H1 (cell line): ENCODE measurements at regions not wholly inside any gene's neighbourhood (a gene's known extent, or its start where the extent isn't known, plus 50 kb on each side); places are given as distances from the start of the nearest gene placed in this dataset.

ENCODE experiments used
- CTCF ChIA-PET: fragments of 300-600 bp; sonication (Branson Sonifier 250); formaldehyde crosslinking; loops from one replicate; lab custom pipeline; 2021; ENCODE audit not compliant: partially characterized antibody; lab: Charles Lee
- POLR2A ChIA-PET: fragments of 300-600 bp; sonication (Branson Sonifier 250); formaldehyde crosslinking; loops from one replicate; lab custom pipeline; 2021; ENCODE audit warnings: inconsistent platforms; ENCODE audit not compliant: partially characterized antibody; lab: Charles Lee
- DNase-seq, 2 experiments: peaks; one replicate each; pipeline versions ENCODE4 v3.0.0 to v3.0.0-alpha.2; 2010 to 2022; ENCODE audit warnings: low spot score in 2 of 2, low read depth in 1 of 2, mixed read lengths in 1 of 2
- FAIRE-seq: peaks from 2 replicates; lab custom pipeline; 2011; peaks lifted over from hg19 to GRCh38; lab: Jason Lieb, UNC
- H2AFZ ChIP-seq: 2 replicates; pipeline ENCODE4 v1.8.1; 2012; ENCODE audit warnings: low read length, inconsistent platforms
- H2AK5ac ChIP-seq: 2 replicates; pipeline ENCODE4 v1.6.1; 2013; ENCODE audit warnings: low read depth, low read length
- H2BK120ac ChIP-seq: replicated peaks from 2 replicates; pipeline ENCODE3; 2013; ENCODE audit warnings: low read depth, low read length, inconsistent platforms
- H2BK12ac ChIP-seq: 2 replicates; pipeline ENCODE4 v1.6.1; 2013; ENCODE audit warnings: low read depth, low read length
- H2BK15ac ChIP-seq: 2 replicates; pipeline ENCODE4 v1.6.1; 2013; ENCODE audit warnings: low read length
- H2BK20ac ChIP-seq: 2 replicates; pipeline ENCODE4 v1.6.1; 2013; ENCODE audit warnings: low read length
- H2BK5ac ChIP-seq: 2 replicates; pipeline ENCODE4 v1.6.1; 2013; ENCODE audit warnings: low read depth, low read length
- H3K14ac ChIP-seq: 2 replicates; pipeline ENCODE4 v1.6.1; 2013; ENCODE audit warnings: inconsistent platforms; ENCODE audit not compliant: insufficient read length
- H3K18ac ChIP-seq: 2 replicates; pipeline ENCODE4 v1.6.1; 2013; ENCODE audit warnings: low read length; ENCODE audit errors: extremely low read depth
- H3K23ac ChIP-seq: 2 replicates; pipeline ENCODE4 v1.6.1; 2013; ENCODE audit warnings: inconsistent platforms; ENCODE audit not compliant: insufficient read length
- H3K23me2 ChIP-seq: 2 replicates; pipeline ENCODE4 v1.6.1; 2013; ENCODE audit warnings: low read depth, low read length
- H3K27ac ChIP-seq: 2 replicates; pipeline ENCODE4 v1.6.1; 2011; ENCODE audit warnings: low read depth, low read length, inconsistent platforms
- H3K27me3 ChIP-seq, 4 experiments: replicated peaks in 1 of 4; 1 replicate in 1 of 4; 2 replicates in 3 of 4; pipeline versions ENCODE4 v1.6.1 to v1.8.1; 2011 to 2013; ENCODE audit warnings: low read length in 3 of 4, mild to moderate bottlenecking in 3 of 4, inconsistent platforms in 2 of 4, mixed read lengths in 2 of 4, moderate library complexity in 1 of 4; ENCODE audit not compliant: control insufficient read depth in 3 of 4, insufficient read depth in 3 of 4; ENCODE audit errors: extremely low read depth in 1 of 4
- H3K36me3 ChIP-seq, 4 experiments: 2 replicates each; pipeline versions ENCODE4 v1.6.1 to v1.8.1; 2011 to 2013; ENCODE audit warnings: mild to moderate bottlenecking in 4 of 4, low read length in 3 of 4, moderate library complexity in 2 of 4, control low read depth in 1 of 4, inconsistent platforms in 1 of 4; ENCODE audit not compliant: insufficient read depth in 4 of 4, control insufficient read depth in 2 of 4
- H3K4ac ChIP-seq: replicated peaks from 2 replicates; pipeline ENCODE3; 2013; ENCODE audit warnings: low read length, low read depth, mixed read lengths, inconsistent platforms; ENCODE audit not compliant: insufficient read length
- H3K4me1 ChIP-seq, 4 experiments: replicated peaks in 1 of 4; 1 replicate in 1 of 4; 2 replicates in 3 of 4; pipeline versions ENCODE4 v1.6.1 to v1.8.1; 2011 to 2013; ENCODE audit warnings: low read length in 3 of 4, inconsistent platforms in 2 of 4, mixed read lengths in 1 of 4; ENCODE audit not compliant: insufficient read depth in 4 of 4, control insufficient read depth in 3 of 4
- H3K4me2 ChIP-seq, 2 experiments: 2 replicates each; pipeline versions ENCODE4 v1.6.1 to v1.8.1; 2011 to 2013; ENCODE audit warnings: low read depth in 2 of 2, low read length in 2 of 2, control low read depth in 1 of 2, inconsistent platforms in 1 of 2, mild to moderate bottlenecking in 1 of 2; ENCODE audit not compliant: insufficient read depth in 1 of 2
- H3K4me3 ChIP-seq, 4 experiments: fragments of 200-600, 300-600 bp in 1 of 4; sonication (generic), shearing (Covaris generic), sonication (Bioruptor Twin) in 1 of 4; 2 replicates each; pipeline versions ENCODE4 v1.5.1 to v1.8.1; 2011 to 2016; ENCODE audit warnings: low read length in 4 of 4, low read depth in 3 of 4, control low read depth in 2 of 4, inconsistent platforms in 2 of 4, mild to moderate bottlenecking in 2 of 4, mixed read lengths in 1 of 4, moderate library complexity in 1 of 4; ENCODE audit not compliant: insufficient read depth in 2 of 4; ENCODE audit errors: extremely low read depth in 1 of 4
- H3K56ac ChIP-seq: replicated peaks from 2 replicates; pipeline ENCODE3; 2013; ENCODE audit warnings: low read depth, mild to moderate bottlenecking, mixed read lengths, low read length, inconsistent platforms; ENCODE audit not compliant: insufficient read length
- H3K79me1 ChIP-seq: 2 replicates; pipeline ENCODE4 v1.6.1; 2013; ENCODE audit warnings: low read depth, low read length, control low read depth
- H3K79me2 ChIP-seq, 2 experiments: 2 replicates each; pipeline versions ENCODE4 v1.6.1 to v1.8.1; 2012 to 2013; ENCODE audit warnings: low read length in 2 of 2, mild to moderate bottlenecking in 2 of 2, inconsistent platforms in 1 of 2; ENCODE audit not compliant: insufficient read depth in 2 of 2, control insufficient read depth in 1 of 2
- H3K9ac ChIP-seq, 4 experiments: replicated peaks in 1 of 4; 1 replicate in 1 of 4; 2 replicates in 3 of 4; pipeline versions ENCODE4 v1.6.1 to v1.8.1; 2011 to 2013; ENCODE audit warnings: low read depth in 3 of 4, low read length in 3 of 4, control low read depth in 2 of 4, mild to moderate bottlenecking in 2 of 4, moderate library complexity in 2 of 4, inconsistent platforms in 1 of 4; ENCODE audit errors: extremely low read depth in 1 of 4
- H3K9me3 ChIP-seq, 2 experiments: 2 replicates each; pipeline versions ENCODE4 v1.6.1 to v1.8.1; 2012 to 2013; ENCODE audit warnings: mild to moderate bottlenecking in 2 of 2, moderate library complexity in 2 of 2, control low read depth in 1 of 2, inconsistent platforms in 1 of 2, low read depth in 1 of 2, low read length in 1 of 2, mixed read lengths in 1 of 2; ENCODE audit not compliant: insufficient read depth in 2 of 2
- H4K20me1 ChIP-seq, 2 experiments: replicated peaks in 1 of 2; 2 replicates each; pipeline versions ENCODE3 to v1.8.1; 2011 to 2013; ENCODE audit warnings: inconsistent platforms in 2 of 2, low read length in 2 of 2, mild to moderate bottlenecking in 1 of 2; ENCODE audit not compliant: insufficient read depth in 2 of 2, control insufficient read depth in 1 of 2
- H4K5ac ChIP-seq: 2 replicates; pipeline ENCODE4 v1.6.1; 2013; ENCODE audit warnings: low read length, low read depth, mixed read lengths, inconsistent platforms; ENCODE audit not compliant: insufficient read length
- H4K8ac ChIP-seq: 2 replicates; pipeline ENCODE4 v1.8.0; 2013; ENCODE audit warnings: mild to moderate bottlenecking, moderate library complexity, low read length, inconsistent platforms; ENCODE audit not compliant: insufficient read depth; ENCODE audit errors: extremely low read depth
- H4K91ac ChIP-seq: replicated peaks from 2 replicates; pipeline ENCODE3; 2013; ENCODE audit warnings: low read length, mixed read lengths, inconsistent platforms; ENCODE audit not compliant: insufficient read length
- BACH1 ChIP-seq: IDR thresholded peaks from 2 replicates; pipeline ENCODE4 v1.6.1; 2012; ENCODE audit warnings: low read length, improper control_type of control experiment
- CHD2 ChIP-seq: IDR thresholded peaks from 2 replicates; pipeline ENCODE4 v1.6.1; 2012; ENCODE audit warnings: low read length, improper control_type of control experiment
- CREB1 ChIP-seq: IDR thresholded peaks from 2 replicates; pipeline ENCODE4 v1.6.1; 2012; ENCODE audit warnings: inconsistent platforms
- EGR1 ChIP-seq: IDR thresholded peaks from 2 replicates; pipeline ENCODE4 v1.6.1; 2011; ENCODE audit warnings: low read depth, low read length, borderline replicate concordance
- FOSL1 ChIP-seq: IDR thresholded peaks from 2 replicates; pipeline ENCODE4 v1.6.1; 2011; ENCODE audit warnings: mild to moderate bottlenecking, low read depth, low read length, moderate library complexity; ENCODE audit not compliant: insufficient read depth
- KDM4A ChIP-seq: IDR thresholded peaks from one replicate; pipeline ENCODE4 v1.7.1; 2012; ENCODE audit warnings: low read depth, mild to moderate bottlenecking, moderate library complexity, low read length, inconsistent platforms; ENCODE audit not compliant: severe bottlenecking
- KDM5A ChIP-seq: fragments of 200-600 bp; IDR thresholded peaks from 2 replicates; pipeline ENCODE4 v1.7.1; 2012; ENCODE audit warnings: mild to moderate bottlenecking, low read length, inconsistent platforms, mixed read lengths
- POU5F1 ChIP-seq: IDR thresholded peaks from 2 replicates; pipeline ENCODE4 v1.6.1; 2011; ENCODE audit warnings: low read depth, mild to moderate bottlenecking, low read length, moderate library complexity
- RAD21 ChIP-seq, 2 experiments: IDR thresholded peaks in 1 of 2; conservative IDR thresholded peaks in 1 of 2; 2 replicates each; pipeline ENCODE4 v1.6.1; 2011; ENCODE audit warnings: low read depth in 2 of 2, low read length in 2 of 2, improper control_type of control experiment in 1 of 2, inconsistent platforms in 1 of 2, mild to moderate bottlenecking in 1 of 2, moderate library complexity in 1 of 2
- SIRT6 ChIP-seq: IDR thresholded peaks from one replicate; pipeline ENCODE4 v1.7.1; 2012; ENCODE audit warnings: low read length, inconsistent platforms
- SIX5 ChIP-seq: IDR thresholded peaks from 2 replicates; pipeline ENCODE4 v1.6.1; 2011; ENCODE audit warnings: mild to moderate bottlenecking, low read depth, low read length
- SP2 ChIP-seq: IDR thresholded peaks from 2 replicates; pipeline ENCODE4 v1.6.1; 2012; ENCODE audit warnings: mild to moderate bottlenecking, low read length, inconsistent platforms
- SP4 ChIP-seq: IDR thresholded peaks from 2 replicates; pipeline ENCODE4 v1.6.1; 2012; ENCODE audit warnings: low read length, inconsistent platforms
- TEAD4 ChIP-seq: IDR thresholded peaks from 2 replicates; pipeline ENCODE4 v1.6.1; 2012; ENCODE audit warnings: low read depth, low read length, inconsistent platforms, mixed read lengths
- WGBS, 2 experiments: shearing (Covaris generic) in 1 of 2; methylation state at CpG; one replicate each; pipeline versions ENCODE4 v1.1.6 to v1.1.7; 2013 to 2015; ENCODE audit warnings: low lambda C conversion rate in 2 of 2, mixed read lengths in 2 of 2, inconsistent platforms in 1 of 2, low coverage in 1 of 2, missing lambda C conversion rate in 1 of 2; ENCODE audit not compliant: insufficient replicate concordance in 2 of 2, insufficient coverage in 1 of 2, insufficient read length in 1 of 2; ENCODE audit errors: extremely low coverage in 1 of 2, missing lambda C conversion rate in 1 of 2; 5-methylcytosine and 5-hydroxymethylcytosine counted together
- TF ChIP-seq, protein P1 (sequence below): IDR thresholded peaks from 2 replicates; pipeline ENCODE4 v1.6.1; 2012; ENCODE audit warnings: inconsistent platforms
- TF ChIP-seq, protein P2 (sequence below): IDR thresholded peaks from 2 replicates; pipeline ENCODE4 v1.6.1; 2012; ENCODE audit warnings: inconsistent platforms

GRCh38 chr11:25357133-25357532 lies 860.3 kb downstream of the LUZP2 start:
- H4K20me1 ChIP-seq = no peaks in the 10 kb centered on the region
- H2BK15ac ChIP-seq = no peak overlapping the region
- no peak overlapping the region for H3K23ac ChIP-seq
- H3K23me2 ChIP-seq = no peaks in the 10 kb centered on the region
- H3K56ac ChIP-seq = no peak overlapping the region
- no peak overlapping the region for H3K4ac ChIP-seq
- H3K4me1 ChIP-seq = no peaks in the 10 kb centered on the region
- no peak overlapping the region for H3K27ac ChIP-seq
- FAIRE-seq (no peak), DNase-seq (no peak)
- no peaks in the 10 kb centered on the region for H3K9me3 ChIP-seq
- H3K4me2 ChIP-seq = no peak overlapping the region
- H3K27me3 ChIP-seq = no peaks in the 10 kb centered on the region
- no peak overlapping the region for H2BK20ac ChIP-seq
- no peak overlapping the region for H4K8ac ChIP-seq
- H2AK5ac ChIP-seq = no peak overlapping the region
- no peaks in the 10 kb centered on the region for H3K36me3 ChIP-seq
- no peak overlapping the region for H2BK12ac ChIP-seq
- ChIA-PET CTCF (interaction anchor here (0.6 kb wide), 1 partner anchor 355 kb away, joined by 3 read pairs; no protein-coding TSS in a partner anchor), POLR2A (no interaction called here)
- no peaks in the 10 kb centered on the region for H3K79me2 ChIP-seq
- 48% methylated on average over 2 of the region's 2 CpGs; no CpG with 5 or more reads in 1 of the 2 experiments for WGBS, 2 experiments
- no peak overlapping the region for H3K4me3 ChIP-seq
- H3K79me1 ChIP-seq = no peaks in the 10 kb centered on the region
- H4K91ac ChIP-seq = no peak overlapping the region
- no peak overlapping the region for H3K14ac ChIP-seq
- no peak overlapping the region for H3K18ac ChIP-seq
- no peak overlapping the region for H2AFZ ChIP-seq
- H4K5ac ChIP-seq = no peak overlapping the region
- H2BK5ac ChIP-seq = no peak overlapping the region
- H3K9ac ChIP-seq = no peak overlapping the region
- H2BK120ac ChIP-seq = no peak overlapping the region
- TF ChIP-seq SIX5 (no peak), SP4 (no peak), EGR1 (no peak), CREB1 (no peak), CHD2 (no peak), FOSL1 (no peak), SP2 (no peak), SIRT6 (no peak), RAD21 (IDR thresholded peaks at IDR 0.05 in 1 of 2, conservative IDR thresholded peaks at IDR 0.05 in 1 of 2; ENCODE audit: low read depth in 2 of 2, low read length in 2 of 2) (no peak), BACH1 (no peak), TEAD4 (no peak), KDM4A (no peak), KDM5A (no peak), POU5F1 (no peak)
- TF ChIP-seq, protein P1, sequence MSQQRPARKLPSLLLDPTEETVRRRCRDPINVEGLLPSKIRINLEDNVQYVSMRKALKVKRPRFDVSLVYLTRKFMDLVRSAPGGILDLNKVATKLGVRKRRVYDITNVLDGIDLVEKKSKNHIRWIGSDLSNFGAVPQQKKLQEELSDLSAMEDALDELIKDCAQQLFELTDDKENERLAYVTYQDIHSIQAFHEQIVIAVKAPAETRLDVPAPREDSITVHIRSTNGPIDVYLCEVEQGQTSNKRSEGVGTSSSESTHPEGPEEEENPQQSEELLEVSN = no peak
- TF ChIP-seq, protein P2, sequence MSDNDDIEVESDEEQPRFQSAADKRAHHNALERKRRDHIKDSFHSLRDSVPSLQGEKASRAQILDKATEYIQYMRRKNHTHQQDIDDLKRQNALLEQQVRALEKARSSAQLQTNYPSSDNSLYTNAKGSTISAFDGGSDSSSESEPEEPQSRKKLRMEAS = no peak
